ENCODE measurements at regions not wholly inside any gene's neighbourhood (a gene's known extent, or its start where the extent isn't known, plus 50 kb on each side); places are given as distances from the start of the nearest gene placed in this dataset.

DNA sequence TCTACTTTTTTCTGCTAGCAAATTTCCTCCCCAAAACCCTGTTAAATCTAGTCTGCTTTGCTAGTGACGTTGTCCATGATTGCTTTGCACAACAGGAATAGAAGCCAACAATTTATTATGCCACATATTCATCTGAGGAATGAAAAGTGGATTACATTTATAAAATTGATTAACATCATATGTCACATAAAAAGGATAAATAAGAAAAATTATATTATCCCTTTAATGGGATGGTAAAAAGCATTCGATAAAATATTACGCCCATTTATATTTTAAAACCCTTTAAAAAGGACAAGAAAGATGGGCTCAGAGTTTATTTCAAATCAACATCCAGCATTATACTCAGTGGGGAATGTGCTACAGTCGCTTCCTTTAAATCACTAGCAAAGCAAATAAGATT is 991.7 kb downstream of the DIAPH3 start:
- TF ChIP-seq, protein P1, sequence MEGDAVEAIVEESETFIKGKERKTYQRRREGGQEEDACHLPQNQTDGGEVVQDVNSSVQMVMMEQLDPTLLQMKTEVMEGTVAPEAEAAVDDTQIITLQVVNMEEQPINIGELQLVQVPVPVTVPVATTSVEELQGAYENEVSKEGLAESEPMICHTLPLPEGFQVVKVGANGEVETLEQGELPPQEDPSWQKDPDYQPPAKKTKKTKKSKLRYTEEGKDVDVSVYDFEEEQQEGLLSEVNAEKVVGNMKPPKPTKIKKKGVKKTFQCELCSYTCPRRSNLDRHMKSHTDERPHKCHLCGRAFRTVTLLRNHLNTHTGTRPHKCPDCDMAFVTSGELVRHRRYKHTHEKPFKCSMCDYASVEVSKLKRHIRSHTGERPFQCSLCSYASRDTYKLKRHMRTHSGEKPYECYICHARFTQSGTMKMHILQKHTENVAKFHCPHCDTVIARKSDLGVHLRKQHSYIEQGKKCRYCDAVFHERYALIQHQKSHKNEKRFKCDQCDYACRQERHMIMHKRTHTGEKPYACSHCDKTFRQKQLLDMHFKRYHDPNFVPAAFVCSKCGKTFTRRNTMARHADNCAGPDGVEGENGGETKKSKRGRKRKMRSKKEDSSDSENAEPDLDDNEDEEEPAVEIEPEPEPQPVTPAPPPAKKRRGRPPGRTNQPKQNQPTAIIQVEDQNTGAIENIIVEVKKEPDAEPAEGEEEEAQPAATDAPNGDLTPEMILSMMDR (IDR thresholded peaks at IDR 0.05) = no peak
- no peak for TF ChIP-seq POLR2A (IDR thresholded peaks at IDR 0.05)
